RPMI7951 (cell line): ENCODE measurements at regions not wholly inside any gene's neighbourhood (a gene's known extent, or its start where the extent isn't known, plus 50 kb on each side); places are given as distances from the start of the nearest gene placed in this dataset.
A peak's percentile ranks its signal among the peaks of the same experiment; 100 is the strongest.
"Not testable (repeated sequence)": the region's sequence is repeated elsewhere in the genome, so short reads cannot be mapped to it uniquely, and the experiment has no call there.

Experiments
- DNase-seq: peaks from one replicate; pipeline ENCODE4 v3.0.0-alpha.2; 2012; ENCODE audit warnings: low read depth

DNA sequence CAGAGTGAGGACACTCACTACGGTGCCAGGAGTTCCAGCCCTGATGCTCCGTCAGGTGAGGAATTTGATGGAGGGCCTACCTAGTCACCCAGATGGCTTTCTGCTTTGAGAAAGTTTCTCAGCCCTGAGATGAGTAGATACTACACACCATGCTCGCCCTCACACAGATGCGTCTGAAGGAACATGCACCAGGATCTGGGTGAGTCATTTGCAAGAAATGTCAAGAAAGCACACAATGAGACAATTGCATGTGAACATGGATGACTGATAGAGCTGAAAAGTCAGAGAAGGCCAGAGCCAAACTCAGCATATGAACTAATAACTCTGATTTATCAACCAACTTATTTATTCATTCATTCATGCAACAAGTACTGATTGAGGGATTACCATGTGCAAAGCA, 483.9 kb downstream of the OMA1 start:
- peak; percentile 32 for DNase-seq

DNA sequence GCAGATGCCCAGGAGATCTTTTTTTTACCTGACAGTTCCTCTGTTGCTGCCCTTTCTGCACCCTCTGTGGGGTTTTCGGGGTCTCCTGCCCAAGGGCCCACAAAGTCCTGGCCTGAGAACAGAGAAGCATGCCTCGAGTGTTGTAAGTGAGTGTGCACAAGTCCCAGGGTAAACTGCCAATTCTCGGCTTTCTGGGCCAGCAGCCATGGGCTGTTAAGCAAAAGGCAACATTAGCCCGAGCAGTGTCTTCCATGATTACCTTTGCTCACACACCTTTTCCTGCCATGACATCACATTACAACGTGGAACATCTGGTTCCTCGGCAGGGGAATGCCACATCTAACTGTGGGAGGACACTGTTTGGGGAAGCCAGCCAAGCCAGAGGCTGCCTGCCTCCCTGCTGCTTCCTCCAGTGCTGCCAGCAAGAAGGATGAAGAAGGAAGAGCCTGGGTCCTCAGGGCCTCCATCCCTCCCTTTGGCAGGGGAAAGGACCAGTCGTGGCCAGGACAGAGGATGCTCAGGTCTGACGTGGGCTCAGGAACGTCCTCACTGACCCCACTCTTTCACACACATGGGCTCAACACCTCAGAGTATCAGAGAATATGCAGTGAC, 485.9 kb downstream of the OMA1 start:
- no peak for DNase-seq

DNA sequence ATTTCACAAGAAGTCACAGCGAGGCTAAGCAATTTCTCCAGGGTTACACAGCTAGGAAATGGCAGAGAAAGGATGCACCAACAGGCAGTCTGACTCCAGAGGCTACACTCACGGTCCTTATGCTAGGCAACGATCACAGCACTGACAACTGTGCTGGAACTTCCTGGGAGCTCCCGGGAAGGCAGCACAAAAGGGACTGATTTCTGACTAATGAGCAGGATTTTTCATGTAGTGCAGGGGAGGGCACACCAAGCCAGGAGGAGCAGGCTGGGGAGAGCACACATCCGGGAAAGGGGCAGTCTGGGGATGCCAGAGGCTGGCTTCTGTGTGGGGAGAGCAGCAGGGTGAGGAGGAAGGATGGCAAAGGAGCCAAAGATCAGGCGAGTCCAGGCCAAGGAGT, 486.7 kb downstream of the OMA1 start:
- DNase-seq: no peak

DNA sequence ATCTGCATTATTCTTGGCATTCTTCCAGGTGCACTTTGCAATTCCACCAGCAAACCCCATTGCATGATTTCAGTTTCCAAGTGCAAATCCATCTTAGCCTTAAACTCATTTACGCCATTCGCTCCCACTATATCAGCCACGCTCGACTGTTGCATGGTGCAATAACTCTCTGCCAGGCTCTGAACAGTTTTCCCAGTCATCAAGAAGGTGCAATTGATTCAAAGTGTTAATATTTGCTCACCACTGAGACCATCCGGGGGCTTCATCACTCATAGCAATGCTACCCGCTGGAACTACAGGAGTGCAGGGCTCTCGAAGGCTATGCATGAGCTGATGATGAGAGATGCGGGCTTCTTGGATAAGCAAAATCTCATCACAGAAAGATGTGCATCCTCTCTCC, 488.2 kb downstream of the OMA1 start:
- DNase-seq: no peak

DNA sequence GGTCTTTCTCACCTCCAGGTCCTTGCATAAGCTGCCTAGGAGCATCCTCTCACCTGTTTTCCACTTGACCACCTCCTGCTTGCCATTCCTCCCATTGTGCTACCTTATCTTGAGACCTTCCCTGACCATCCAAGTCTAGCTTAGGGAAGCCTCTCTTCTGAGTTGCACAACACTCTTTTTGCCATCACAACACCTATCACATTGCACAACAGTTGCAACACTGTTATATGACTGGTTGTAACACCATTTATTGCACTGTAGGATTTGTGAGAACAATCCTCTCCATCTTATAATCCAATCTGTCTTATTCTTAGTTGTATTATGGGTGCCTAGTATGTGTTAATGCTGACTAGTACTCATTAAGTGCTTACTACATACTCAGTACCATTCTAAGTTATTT, 488.7 kb downstream of the OMA1 start:
- DNase-seq: no peak

DNA sequence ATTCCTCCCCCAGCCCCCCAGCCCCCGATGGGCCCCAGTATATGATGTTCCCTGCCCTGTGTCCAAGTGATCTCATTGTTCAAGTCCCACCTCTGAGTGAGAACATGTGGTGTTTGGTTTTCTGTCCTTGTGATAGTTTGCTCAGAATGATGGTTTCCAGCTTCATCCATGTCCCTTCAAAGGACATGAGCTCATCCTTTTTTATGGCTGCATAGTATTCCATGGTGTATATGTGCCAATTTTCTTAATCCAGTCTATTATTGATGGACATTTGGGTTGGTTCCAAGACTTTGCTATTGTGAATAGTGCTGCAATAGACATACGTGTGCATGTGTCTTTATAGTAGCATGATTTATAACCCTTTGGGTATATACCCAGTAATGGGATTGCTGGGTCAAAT, 495.3 kb downstream of the OMA1 start:
- not testable (repeated sequence) for DNase-seq

DNA sequence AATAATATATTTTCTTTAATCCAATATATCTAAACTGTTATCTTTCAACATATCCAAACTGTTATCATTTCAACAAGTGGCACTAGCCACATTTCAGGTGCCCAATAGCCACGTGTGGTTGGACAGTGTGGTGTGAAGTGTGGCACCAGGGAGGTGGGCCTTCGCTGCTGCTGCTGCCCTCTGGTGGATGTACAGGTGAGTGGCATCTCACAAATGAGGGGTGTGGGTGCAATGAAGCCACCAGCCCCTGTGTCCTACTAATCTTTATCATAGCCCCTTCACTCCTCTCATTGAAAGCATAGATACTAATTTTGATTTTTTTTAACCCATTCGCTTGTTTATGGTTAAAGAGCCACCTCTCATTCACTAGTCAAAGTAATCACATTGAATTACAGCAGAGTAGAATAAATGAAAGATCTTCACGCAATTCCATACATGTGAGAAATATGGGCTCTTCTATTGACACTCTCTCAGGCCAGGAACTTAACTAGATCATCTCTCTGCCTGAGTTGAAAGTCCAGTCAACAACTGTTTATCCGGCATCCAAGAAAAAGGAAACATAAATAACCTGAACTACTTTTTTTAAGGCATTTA, 499.2 kb downstream of the OMA1 start:
- DNase-seq: no peak

DNA sequence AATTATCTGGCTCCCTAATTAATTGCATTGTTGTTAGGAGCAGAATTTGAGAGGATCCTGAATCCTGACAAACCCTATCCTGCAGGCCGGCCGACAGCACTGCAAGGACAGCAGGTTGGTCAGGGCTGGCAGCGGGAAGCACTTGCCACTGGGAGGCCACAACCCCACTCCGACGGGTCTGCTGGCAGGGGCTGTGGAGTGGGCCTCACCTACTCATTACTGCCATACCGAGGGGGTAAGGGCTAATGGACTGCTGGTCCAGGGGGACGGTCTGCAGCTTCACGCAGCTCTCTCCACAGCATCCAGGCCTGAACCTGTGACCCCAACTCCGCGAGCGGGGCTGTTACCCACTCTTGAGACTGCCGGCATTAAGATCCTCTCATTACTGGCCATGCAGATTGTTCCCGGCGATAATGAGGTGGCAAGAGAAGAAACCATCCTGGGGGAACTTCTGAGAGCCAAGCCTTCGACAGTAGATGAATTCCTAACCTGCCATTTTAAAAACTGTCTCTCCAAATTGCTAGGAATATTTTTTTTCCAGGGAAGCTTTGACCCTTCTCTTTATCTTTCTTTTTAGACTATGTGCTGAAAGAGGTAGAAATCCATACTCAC, 501.3 kb downstream of the OMA1 start:
- DNase-seq: no peak

DNA sequence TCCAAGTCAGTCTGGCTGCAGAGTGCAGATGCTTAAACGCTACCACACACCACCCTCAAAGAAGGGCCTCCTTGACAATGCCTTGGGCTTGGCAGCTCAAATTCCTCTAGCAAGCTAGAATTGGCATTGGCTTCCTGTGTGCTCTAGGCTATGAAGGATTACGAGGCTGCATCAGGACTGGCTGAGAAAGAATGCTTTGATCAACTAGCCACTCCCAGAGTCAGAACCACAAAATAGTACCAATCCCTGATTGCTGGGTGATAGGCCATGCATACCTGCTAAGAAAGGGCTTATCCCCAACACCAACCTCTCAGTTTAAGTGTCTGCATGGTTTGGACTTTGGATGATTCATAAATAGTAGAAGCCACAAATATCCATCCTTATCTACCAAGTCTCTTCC, 504.9 kb downstream of the OMA1 start:
- peak; percentile 9 for DNase-seq

DNA sequence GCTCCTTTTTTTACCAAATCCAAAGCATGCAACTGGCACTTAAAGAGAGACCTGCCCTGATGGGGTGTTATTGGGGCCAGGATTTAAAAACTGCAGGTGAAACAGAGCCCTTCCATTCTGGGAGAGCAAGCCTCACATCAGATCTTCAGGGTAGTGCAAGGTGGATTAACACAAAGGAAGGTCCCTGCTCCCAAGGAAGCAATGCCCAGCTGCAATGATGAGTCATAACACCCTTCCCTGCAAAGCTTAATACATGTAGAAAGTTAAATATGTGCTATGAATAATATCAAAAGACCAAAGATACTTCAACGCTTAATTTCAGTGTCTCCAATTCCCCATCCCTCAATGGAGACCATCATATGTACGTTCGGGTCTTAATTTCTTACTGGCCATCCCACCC, 508.0 kb downstream of the OMA1 start:
- DNase-seq: no peak

DNA sequence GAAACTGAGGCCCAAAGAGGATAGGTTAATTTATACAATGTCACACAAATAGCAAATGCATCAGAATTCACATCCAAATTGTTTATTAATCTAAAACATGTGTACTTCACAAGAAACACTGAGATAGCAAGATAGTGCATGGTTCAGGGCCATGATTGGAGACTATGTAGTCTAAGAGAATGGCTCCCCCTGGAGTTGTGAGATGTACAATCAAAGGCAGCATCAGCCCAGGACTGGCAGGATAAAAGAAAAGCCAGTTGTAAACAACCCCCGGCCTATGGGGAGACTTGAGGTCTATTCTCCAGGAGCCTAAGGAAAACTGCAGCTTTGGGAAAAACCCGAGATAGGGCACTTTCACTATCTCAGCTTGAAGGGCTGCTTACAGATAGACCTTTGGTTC, 511.0 kb downstream of the OMA1 start:
- DNase-seq: no peak

DNA sequence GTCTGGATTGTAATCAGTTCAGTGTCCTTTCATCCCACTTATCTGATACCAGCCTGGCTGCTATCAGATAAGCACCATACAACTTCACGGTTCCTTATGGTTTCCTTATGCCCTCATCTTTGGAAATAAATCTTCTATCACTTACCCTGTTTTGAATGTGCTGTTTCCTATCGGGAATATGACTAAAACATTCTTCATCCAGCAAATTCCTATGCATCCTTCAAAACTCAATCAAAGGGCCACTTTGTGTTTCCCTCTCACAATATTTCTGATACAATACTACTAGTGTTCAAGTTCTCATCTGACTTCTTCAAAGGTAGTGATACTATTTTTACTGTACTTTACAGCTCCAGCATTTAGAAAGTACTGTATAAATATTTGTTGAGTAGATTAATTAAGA, 513.2 kb downstream of the OMA1 start:
- no peak for DNase-seq

DNA sequence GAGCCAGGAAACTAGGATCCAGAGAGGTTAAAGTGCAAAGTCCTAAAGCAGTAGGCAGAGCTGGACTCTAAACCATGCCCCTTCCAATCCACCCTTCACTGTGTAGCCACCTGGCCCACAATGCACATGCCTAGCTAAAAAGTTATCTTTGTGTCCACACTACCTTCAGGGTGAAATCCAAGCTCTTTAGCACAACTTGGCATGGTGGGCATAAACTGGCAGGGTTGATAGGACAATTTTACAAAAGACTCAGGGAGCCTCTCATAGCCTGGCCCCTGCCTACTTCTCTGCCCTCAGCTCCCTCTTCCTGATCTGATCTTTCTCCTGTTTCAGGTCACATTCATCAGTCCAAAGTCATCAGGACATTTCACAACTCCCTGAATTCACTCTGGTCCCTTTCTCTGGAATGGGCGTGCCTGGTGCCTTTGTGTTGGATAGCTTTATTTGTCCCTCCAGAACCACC, 513.9 kb downstream of the OMA1 start:
- DNase-seq: no peak

DNA sequence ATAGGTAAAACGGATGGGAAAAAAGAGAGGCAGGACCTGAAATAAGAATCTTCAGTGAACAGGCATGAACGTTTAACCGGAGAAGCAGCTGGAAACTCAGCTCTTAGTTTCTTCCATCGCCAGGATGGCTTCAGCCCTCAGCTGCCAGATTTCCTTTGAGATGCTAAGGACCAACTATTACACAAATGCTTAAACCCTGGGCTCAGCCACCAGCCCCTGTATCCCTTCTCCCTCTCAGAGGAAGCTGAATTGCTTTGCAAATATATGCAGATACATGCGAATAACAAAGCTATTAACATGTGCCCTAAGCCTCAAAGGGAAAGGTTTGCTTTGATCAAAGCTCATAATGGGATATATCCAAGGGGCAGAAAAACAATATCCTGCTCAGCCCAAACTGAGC, 515.1 kb downstream of the OMA1 start:
- no peak for DNase-seq

DNA sequence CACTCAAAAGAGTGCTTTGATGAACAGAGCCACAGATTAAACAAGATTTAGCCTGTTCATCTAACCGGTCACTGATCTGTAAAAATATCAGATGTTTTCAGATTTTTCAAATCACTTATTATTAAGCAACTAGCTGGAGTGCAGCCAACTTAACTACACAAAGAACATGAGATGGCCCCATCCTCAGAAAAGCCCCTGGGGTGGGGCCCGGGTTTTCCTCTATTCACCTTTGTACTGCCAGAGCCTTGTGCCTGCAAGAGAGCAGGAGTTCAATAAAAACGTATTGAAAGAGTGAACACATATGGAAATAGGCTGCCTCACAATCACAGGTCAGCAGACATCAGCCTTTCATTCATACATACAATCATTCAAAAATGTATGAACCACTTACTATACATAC, 516.1 kb downstream of the OMA1 start:
- DNase-seq: no peak

DNA sequence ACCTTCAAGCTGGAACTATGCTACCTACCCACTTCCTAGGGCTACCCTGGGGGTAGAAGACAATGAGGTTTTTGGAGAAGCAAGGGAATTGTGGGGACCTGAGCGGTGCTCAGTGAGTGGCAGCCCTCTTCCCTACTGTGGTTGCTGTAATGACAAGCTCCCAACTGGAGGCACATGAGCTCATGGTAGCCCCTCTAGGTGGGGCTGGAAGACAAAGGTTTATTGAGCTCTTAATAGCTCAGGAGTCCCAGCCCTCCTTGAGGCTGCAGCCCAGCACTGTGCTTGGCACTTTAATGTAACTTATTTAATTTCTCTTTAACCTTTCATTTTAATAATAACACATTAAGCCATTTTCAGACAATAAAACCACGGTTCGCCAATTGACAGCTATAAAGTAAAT, 528.9 kb downstream of the OMA1 start:
- DNase-seq: no peak

DNA sequence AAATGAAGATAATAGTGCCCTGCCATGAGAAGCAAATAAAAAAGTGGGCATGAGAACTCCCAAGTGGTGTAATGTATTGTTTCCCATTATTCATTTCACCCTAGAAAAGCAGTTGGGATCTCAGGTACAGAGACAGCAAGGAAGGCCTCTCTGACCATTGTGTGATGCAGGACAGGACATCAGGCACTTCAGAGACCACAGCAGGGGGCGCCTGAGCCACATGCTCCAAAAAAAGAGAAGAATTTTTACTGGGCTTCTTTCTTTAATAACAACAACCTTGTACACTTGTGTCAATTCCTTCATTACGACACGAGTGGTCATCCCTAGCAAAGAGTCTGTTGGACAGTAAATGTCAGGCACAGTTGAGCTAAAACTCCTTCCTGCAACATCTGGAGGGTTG, 533.3 kb downstream of the OMA1 start:
- no peak for DNase-seq

DNA sequence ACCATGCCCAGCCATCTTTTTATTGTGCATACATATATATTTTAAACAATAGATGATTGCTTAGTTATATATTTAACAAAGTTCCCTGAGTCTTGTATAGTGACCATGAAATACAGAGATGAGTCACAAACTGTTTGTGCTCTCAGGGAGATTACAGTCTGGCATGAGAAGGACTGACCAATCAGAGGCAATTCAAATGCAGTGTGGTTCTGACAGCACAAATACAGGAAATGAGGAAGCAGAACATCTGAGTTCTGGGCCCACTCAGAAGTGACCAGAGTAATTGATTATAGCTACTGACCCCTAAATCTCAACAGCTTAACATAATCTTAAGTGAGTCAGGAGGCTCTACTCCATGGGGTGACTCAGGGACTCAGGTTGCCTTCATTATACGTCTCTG, 534.5 kb downstream of the OMA1 start:
- DNase-seq: no peak

DNA sequence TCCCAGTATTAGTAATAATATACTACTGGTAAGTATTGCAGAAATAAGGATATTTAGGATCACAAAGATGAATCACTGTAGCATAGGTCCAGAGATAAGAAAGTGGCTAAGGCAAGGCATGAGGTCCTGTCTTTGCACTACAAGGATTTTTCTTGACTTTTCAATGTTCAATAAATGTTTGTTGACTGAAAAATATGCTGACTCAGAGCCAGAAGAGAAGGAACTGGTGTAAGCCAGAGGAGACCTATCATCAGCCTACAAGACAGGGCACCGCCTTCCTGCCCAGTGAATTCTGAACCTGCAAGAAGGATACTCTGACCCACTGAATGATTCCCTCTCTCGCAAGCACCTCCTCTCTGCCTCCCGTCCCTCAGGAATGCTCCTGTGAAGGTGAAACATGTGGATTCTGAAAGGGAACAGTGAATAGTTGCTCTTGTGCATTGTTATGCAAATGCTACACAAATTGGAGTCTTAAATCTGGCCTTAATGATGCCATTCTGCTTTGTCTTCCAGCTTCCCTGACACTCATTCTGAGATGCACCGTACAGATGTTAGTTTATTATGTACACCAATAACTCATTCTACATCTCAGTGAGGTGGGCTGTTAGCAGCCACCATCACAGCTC, 540.0 kb downstream of the OMA1 start:
- no peak for DNase-seq

DNA sequence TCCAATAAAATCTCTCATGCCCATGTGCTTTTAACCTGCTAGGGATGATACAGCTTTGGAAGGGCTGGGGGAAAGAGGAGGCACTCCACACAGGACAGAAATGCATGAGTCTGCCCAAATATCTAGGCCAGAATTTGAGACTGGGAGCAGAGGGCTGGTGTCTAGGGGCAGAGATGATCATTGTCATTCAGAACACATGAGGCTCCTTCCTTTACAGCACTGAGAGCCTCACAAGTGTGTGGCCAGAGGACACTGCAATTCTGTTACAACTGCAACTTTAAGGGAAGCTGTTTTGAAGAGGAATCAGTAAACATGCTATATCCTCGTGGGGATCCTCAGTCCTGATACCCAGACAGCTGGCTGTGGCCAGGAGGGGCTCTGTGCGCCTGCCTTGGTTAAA, 541.3 kb downstream of the OMA1 start:
- DNase-seq: no peak

DNA sequence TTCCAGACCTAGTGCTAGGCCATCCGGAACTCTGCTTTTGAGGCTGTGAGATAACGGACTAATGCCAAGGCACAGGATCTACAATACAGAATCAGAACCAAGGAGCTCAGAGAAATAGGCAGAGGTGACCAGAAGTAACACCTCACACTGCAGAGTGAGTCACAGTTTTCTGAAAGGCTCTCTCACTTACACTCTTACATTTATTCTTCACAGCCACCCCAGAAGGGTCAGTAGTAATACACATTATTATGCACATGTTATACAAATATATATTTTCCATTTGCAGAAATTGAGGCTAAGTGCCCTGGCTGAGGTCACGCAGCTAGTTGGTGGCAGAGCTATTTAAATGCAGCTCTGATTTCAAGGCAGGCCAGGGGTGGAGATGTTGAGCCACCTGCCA, 542.5 kb downstream of the OMA1 start:
- no peak for DNase-seq

DNA sequence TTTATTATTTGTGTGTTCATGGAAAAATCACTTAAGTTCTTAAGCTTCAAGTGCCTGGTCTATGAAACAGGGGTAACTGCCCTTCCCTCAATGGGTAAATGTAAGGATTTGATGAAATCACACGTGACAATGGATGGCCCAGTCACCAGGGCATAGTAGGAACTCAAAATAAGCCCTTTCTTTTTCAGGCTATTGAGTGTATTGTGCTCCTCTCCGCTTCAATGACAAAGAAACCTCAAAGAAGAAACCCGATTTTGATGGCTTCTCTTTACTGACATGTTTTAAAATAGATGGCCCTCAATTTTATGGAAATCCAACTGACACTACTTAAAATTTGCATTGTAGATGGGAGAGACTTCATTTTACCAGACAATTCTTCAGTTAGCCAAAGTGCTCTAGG, 543.5 kb downstream of the OMA1 start:
- DNase-seq: no peak

DNA sequence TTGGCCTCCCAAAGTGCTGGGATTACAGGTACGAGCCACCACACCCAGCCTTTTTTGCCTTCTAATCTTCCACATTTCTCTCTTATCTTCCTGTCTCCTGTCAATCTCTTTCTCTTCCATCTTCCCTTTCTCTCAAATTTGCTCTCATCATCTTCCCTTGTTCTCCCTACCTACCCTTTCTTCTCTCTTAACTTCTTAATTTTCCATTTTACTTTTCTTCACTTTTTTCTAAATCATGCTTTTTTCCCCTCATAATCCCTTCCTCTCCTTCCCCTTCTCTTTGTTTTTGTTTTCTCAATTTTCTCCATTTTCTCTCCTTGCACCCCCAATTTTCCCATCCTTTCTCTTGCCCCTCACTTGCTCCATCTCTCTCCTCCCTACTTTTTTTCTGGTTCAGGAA, 545.7 kb downstream of the OMA1 start:
- no peak for DNase-seq
